ENCODE measurements at regions not wholly inside any gene's neighbourhood (a gene's known extent, or its start where the extent isn't known, plus 50 kb on each side); places are given as distances from the start of the nearest gene placed in this dataset.
"Not testable (repeated sequence)": the region's sequence is repeated elsewhere in the genome, so short reads cannot be mapped to it uniquely, and the experiment has no call there.

GRCh38 chr12:23084236-23084995, 459.4 kb downstream of the ETNK1 start:
- peak; percentile 98 for DNase-seq (ENCODE audit: low read depth)

- DNase-seq (ENCODE audit: low read depth): no peak
These were observed 463.6 kb downstream of the ETNK1 start for GRCh38 chr12:23088594-23088993.

DNA sequence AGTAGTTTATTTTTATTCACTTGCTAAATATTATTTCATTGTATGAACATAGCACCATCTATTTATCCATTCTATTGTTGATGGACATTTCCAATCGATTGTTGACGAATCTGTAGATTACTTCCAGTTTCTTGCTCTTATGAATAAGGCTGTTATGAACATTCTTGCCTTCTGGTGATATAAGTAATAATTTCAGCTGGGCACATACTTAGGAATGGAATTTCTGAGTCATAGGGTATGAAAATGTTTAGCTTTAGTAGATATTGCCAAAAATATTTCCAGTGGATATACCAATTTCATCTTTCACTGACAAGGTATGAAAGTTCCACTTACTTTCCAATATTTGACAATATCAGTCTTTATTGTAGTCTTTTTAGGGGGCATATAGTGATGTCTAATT, 468.5 kb downstream of the ETNK1 start:
- no peak for DNase-seq (ENCODE audit: low read depth)

GRCh38 chr12:23096321-23096720, 471.4 kb downstream of the ETNK1 start:
- no peak for DNase-seq (ENCODE audit: low read depth)

DNA sequence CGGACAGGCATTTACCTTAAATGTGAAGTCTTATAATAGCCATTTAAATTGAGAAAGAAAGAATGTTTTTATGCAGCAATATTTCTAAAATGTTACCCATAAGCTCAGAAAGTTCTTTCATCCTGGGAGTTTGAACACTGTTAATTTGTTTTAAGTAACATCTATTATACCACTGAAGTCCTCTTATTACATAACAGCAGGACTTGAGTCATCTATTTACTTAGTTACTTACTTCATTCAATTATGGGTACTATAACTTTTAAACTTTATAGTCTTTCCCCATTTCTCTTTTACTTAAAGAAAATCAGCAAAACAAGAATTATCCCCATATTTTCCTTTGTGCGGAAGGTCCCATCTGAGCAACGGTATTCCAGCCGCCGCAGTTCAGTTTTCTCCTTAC, 473.1 kb downstream of the ETNK1 start:
- DNase-seq (ENCODE audit: low read depth): no peak

- DNase-seq (ENCODE audit: low read depth): no peak
These were observed 473.5 kb downstream of the ETNK1 start for GRCh38 chr12:23098517-23098916.

- DNase-seq (ENCODE audit: low read depth): no peak
These were observed 474.1 kb downstream of the ETNK1 start for GRCh38 chr12:23099104-23099503.

DNA sequence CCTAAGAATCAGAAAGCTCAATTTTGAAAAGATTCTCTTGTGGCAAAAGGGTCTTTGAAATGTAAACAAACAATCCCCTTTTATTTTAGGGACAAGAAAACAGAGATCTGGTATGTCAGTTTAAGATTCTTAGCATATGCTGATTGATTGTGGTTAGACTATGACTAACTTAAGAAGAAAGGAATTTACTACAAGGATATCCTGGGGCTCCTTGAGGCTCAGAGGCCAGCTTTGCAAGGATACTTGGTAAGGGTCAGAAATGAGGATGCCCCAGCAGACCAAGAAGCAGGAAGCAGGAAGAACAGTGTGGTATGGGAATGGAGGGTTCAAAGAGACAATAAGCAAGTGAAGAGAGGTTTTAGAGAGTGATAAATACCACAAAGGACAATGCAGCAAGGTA, 474.6 kb downstream of the ETNK1 start:
- DNase-seq (ENCODE audit: low read depth): no peak

GRCh38 chr12:23108957-23109356, 484.0 kb downstream of the ETNK1 start:
- no peak for DNase-seq (ENCODE audit: low read depth)

GRCh38 chr12:23113781-23114180, 488.8 kb downstream of the ETNK1 start:
- no peak for DNase-seq (ENCODE audit: low read depth)

DNA sequence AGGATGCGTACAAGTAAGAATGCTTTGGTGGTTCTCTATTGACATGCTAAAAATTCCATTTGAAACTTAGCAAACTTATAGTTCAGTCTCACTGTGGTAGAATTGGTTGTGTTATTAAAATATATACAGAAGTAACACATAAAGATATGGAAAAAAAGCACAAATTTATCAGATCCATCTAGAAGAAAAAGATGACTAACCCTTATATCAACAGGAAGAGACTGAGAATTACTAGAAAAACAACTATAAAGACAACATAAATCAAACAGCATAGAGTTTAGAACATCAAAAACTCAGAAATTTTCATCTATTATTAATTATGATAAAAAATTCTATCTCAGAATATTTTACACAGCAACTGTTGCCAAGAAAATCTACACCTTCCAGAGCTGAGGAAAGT, 491.0 kb downstream of the ETNK1 start:
- no peak for DNase-seq (ENCODE audit: low read depth)

DNA sequence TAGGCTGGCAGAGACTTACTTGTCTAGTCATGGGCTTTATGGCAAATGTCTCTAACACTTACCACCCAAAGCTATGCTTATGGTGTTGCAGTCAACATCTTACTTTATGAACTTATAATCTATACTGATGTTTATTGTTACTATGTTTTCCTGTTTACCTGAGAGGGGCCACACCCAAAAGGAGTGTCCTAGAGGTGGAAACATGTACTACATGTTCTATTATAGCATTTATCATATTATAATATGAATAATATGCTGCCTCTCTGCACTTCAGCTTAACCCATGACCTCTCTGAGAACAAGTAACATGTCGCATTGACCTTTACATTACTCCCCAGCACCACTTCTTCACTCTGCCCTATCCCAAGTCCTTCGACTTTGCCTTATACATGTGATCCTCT, 501.8 kb downstream of the ETNK1 start:
- no peak for DNase-seq (ENCODE audit: low read depth)

DNA sequence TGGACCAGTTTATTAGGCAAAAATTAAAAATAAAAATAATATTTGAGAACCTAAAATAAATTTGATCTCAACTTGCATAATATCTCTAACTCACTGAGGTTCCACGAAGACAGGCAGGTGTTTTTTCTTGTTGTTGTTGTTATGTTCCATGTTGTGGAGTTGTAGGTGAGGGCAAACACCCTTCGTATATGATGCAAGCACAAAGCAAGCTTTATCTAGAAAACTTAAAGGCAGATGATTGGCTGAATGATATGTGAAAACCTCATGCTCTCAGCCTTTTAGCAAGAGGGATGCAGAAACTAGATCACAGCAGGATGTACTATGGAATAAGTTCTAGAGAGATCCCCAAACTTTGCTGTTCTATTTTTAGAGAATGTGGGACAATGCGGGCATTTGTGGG, 502.7 kb downstream of the ETNK1 start:
- DNase-seq (ENCODE audit: low read depth): no peak

GRCh38 chr12:23128462-23128861, 503.5 kb downstream of the ETNK1 start:
- DNase-seq (ENCODE audit: low read depth): no peak

DNA sequence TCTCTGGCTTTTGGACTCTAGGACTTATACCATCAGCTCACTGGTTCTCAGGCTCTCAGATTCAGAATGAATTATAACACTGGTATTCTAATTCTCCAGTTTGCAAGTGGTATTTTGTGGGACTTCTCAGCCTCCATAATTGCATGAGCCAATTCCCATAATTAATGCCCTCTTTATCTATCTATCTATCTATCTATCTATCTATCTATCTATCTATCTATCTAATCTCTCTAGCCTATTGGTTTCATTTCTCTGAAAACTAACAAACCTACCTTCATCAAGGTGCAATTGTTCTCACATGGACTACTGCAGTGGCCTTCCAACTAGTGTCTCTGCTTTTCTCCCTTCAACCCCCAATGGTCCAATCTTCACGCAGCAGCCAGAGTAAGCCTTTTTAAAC, 507.4 kb downstream of the ETNK1 start:
- no peak for DNase-seq (ENCODE audit: low read depth)

- no peak for DNase-seq (ENCODE audit: low read depth)
These were observed 508.5 kb downstream of the ETNK1 start for GRCh38 chr12:23133471-23133870.

- no peak for DNase-seq (ENCODE audit: low read depth)
These were observed 514.1 kb downstream of the ETNK1 start for GRCh38 chr12:23139026-23139425.

GRCh38 chr12:23140710-23141109, 515.7 kb downstream of the ETNK1 start:
- DNase-seq (ENCODE audit: low read depth): peak; percentile 54

DNA sequence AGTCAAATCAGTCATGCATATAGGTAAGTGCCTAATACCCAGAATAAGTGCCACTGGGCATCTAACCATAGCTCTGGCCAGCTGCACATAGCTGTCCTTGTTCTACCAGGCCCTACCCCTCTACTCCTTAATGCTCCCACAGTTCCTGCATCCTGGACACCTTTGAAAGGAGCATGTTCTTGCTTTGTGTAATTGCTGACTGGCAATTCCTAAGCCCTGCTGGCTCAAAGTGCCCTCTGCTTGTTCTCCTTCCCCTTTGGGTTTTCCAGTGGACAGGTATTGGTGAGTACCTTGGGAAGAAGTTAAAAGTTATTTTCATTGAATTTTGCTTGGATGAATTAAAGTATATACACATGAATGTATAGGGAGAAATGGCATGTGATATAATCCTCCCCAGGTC, 516.4 kb downstream of the ETNK1 start:
- no peak for DNase-seq (ENCODE audit: low read depth)

- not testable (repeated sequence) for DNase-seq (ENCODE audit: low read depth)
These were observed 521.1 kb downstream of the ETNK1 start for GRCh38 chr12:23146070-23146469.

DNA sequence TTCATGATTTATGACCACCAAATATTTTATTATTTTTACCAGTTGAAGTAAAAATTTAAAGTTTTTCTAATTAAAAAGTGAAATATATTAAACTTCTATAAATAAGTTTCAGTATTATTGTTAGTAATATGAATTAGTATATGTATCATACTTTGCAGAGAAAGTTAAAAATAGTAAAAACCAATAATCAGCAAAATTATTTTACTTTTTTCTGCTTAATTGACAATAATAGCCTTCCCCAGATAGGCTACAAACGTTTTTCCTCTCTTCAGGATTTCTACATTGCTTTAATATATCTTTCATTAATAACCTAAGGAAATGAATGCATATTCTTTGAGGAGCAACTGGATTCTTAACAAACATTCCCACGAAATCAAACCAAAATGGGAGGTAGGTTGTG, 543.5 kb downstream of the ETNK1 start:
- DNase-seq (ENCODE audit: low read depth): no peak

- no peak for DNase-seq (ENCODE audit: low read depth)
These were observed 544.2 kb downstream of the ETNK1 start for GRCh38 chr12:23169012-23169695.

- DNase-seq (ENCODE audit: low read depth): no peak
These were observed 544.7 kb downstream of the ETNK1 start for GRCh38 chr12:23169696-23170013.

DNA sequence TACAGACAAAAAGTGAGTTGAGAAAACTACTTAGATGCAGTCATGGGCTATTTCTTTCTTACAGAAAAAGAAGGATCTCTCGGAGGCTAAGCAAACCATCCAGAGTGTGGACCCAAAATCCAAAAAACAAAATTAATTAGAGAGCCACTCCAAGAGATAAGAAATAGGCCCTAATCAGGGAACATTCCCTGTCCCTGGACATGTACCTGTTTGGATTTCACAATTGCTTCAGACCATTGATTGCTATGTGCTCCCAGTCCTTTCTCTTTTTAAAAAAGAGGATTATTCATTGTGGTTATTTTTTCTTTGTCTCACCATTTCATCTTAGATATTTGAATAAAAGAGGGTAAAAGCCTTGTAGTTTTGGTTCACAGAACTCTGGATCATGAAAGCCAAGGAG, 549.9 kb downstream of the ETNK1 start:
- no peak for DNase-seq (ENCODE audit: low read depth)
